ENCODE measurements at regions not wholly inside any gene's neighbourhood (a gene's known extent, or its start where the extent isn't known, plus 50 kb on each side); places are given as distances from the start of the nearest gene placed in this dataset.
A peak's percentile ranks its signal among the peaks of the same experiment; 100 is the strongest.

GRCh38 chr7:42494736-42495135 is 257.7 kb upstream of the GLI3 start:
- ChIA-PET CTCF (no interaction called here), POLR2A (no interaction called here)
- H3K9me3 ChIP-seq (ENCODE audit: control extremely low read depth in 1 of 5, control insufficient read depth in 4 of 5, insufficient read depth in 2 of 5, low read depth in 1 of 5, low read length in 4 of 5): peaks cover 0 to 2% (median 0%) of the 10 kb centered on the region in 5 experiments
- H3K4me1 ChIP-seq (ENCODE audit: control extremely low read depth in 1 of 4, control insufficient read depth in 4 of 4, insufficient read depth in 4 of 4, low read length in 3 of 4): peaks cover 0 to 9% (median 6%) of the 10 kb centered on the region in 4 experiments
- peaks cover 12 to 51% (median 19%) of the 10 kb centered on the region in 5 experiments for H3K27me3 ChIP-seq (replicated peaks in 2 of 5; ENCODE audit: control insufficient read depth in 4 of 5, insufficient read depth in 5 of 5, low read length in 4 of 5)
- no peak overlapping the region for H3K27ac ChIP-seq (ENCODE audit: insufficient read depth in 1 of 2, low read depth in 1 of 2, low read length in 2 of 2, poor library complexity in 1 of 2, severe bottlenecking in 2 of 2)
- H3K36me3 ChIP-seq (ENCODE audit: control insufficient read depth in 4 of 4, insufficient read depth in 4 of 4, low read length in 3 of 4): no peaks in the 10 kb centered on the region
- no peak for DNase-seq
- no peak overlapping the region for H3K4me3 ChIP-seq (ENCODE audit: control insufficient read depth in 1 of 7, extremely low read depth in 1 of 7, insufficient read depth in 4 of 7, low read depth in 2 of 7, low read length in 6 of 7)
- 100% methylated on average over 2 of the region's 6 CpGs for WGBS (ENCODE audit: insufficient coverage)

- 86% methylated on average over 2 of the region's 5 CpGs for WGBS (ENCODE audit: insufficient coverage)
- POLR2A ChIA-PET: no interaction called here
- DNase-seq: no peak
These were observed 257.2 kb upstream of the GLI3 start for GRCh38 chr7:42494199-42494710.

GRCh38 chr7:42493436-42494198 is 256.6 kb upstream of the GLI3 start:
- Histone ChIP-seq H3K9me3 (ENCODE audit: control extremely low read depth in 1 of 5, control insufficient read depth in 4 of 5, insufficient read depth in 2 of 5, low read depth in 1 of 5, low read length in 4 of 5) (peaks cover 0 to 2% (median 0%) of the 10 kb centered on the region in 5 experiments), H3K27ac (ENCODE audit: insufficient read depth in 1 of 2, low read depth in 1 of 2, low read length in 2 of 2, poor library complexity in 1 of 2, severe bottlenecking in 2 of 2) (no peak overlapping the region), H3K27me3 (replicated peaks in 2 of 5; ENCODE audit: control insufficient read depth in 4 of 5, insufficient read depth in 5 of 5, low read length in 4 of 5) (peaks cover 12 to 48% (median 17%) of the 10 kb centered on the region in 5 experiments), H3K4me1 (ENCODE audit: control extremely low read depth in 1 of 4, control insufficient read depth in 4 of 4, insufficient read depth in 4 of 4, low read length in 3 of 4) (peaks cover 0 to 9% (median 6%) of the 10 kb centered on the region in 4 experiments), H3K4me3 (ENCODE audit: control insufficient read depth in 1 of 7, extremely low read depth in 1 of 7, insufficient read depth in 4 of 7, low read depth in 2 of 7, low read length in 6 of 7) (peak overlapping the region in 3 of 7 experiments; percentile 28 to 51 (median 43)), H3K36me3 (ENCODE audit: control insufficient read depth in 4 of 4, insufficient read depth in 4 of 4, low read length in 3 of 4) (no peaks in the 10 kb centered on the region)
- CTCF ChIA-PET: interaction anchor here (1.3 kb wide), 1 partner anchor 12 kb away, joined by 5 read pairs; no protein-coding TSS in a partner anchor
- WGBS (ENCODE audit: insufficient coverage): 1% methylated on average over 27 of the region's 29 CpGs
- peak in 2 of 3 donors; percentile 11 to 26 for DNase-seq
- POLR2A ChIA-PET: no interaction called here

More at GRCh38 chr7:42494199-42494710, 257.2 kb upstream of the GLI3 start:
- peaks cover 0 to 2% (median 0%) of the 10 kb centered on the region in 5 experiments for H3K9me3 ChIP-seq (ENCODE audit: control extremely low read depth in 1 of 5, control insufficient read depth in 4 of 5, insufficient read depth in 2 of 5, low read depth in 1 of 5, low read length in 4 of 5)
- CTCF ChIA-PET: no interaction called here
- no peak overlapping the region for H3K27ac ChIP-seq (ENCODE audit: insufficient read depth in 1 of 2, low read depth in 1 of 2, low read length in 2 of 2, poor library complexity in 1 of 2, severe bottlenecking in 2 of 2)
- peaks cover 0 to 9% (median 6%) of the 10 kb centered on the region in 4 experiments for H3K4me1 ChIP-seq (ENCODE audit: control extremely low read depth in 1 of 4, control insufficient read depth in 4 of 4, insufficient read depth in 4 of 4, low read length in 3 of 4)
- H3K4me3 ChIP-seq (ENCODE audit: control insufficient read depth in 1 of 7, extremely low read depth in 1 of 7, insufficient read depth in 4 of 7, low read depth in 2 of 7, low read length in 6 of 7): peak overlapping the region in 1 of 7 experiments; percentile 43
- H3K27me3 ChIP-seq (replicated peaks in 2 of 5; ENCODE audit: control insufficient read depth in 4 of 5, insufficient read depth in 5 of 5, low read length in 4 of 5): peaks cover 12 to 48% (median 17%) of the 10 kb centered on the region in 5 experiments
- H3K36me3 ChIP-seq (ENCODE audit: control insufficient read depth in 4 of 4, insufficient read depth in 4 of 4, low read length in 3 of 4): no peaks in the 10 kb centered on the region

GRCh38 chr7:42492920-42493319 is 255.9 kb upstream of the GLI3 start:
- Histone ChIP-seq H3K4me3 (ENCODE audit: control insufficient read depth in 1 of 7, extremely low read depth in 1 of 7, insufficient read depth in 4 of 7, low read depth in 2 of 7, low read length in 6 of 7) (no peak overlapping the region), H3K27ac (ENCODE audit: insufficient read depth in 1 of 2, low read depth in 1 of 2, low read length in 2 of 2, poor library complexity in 1 of 2, severe bottlenecking in 2 of 2) (no peak overlapping the region), H3K36me3 (ENCODE audit: control insufficient read depth in 4 of 4, insufficient read depth in 4 of 4, low read length in 3 of 4) (no peaks in the 10 kb centered on the region), H3K9me3 (ENCODE audit: control extremely low read depth in 1 of 5, control insufficient read depth in 4 of 5, insufficient read depth in 2 of 5, low read depth in 1 of 5, low read length in 4 of 5) (peaks cover 0 to 2% (median 0%) of the 10 kb centered on the region in 5 experiments), H3K27me3 (replicated peaks in 2 of 5; ENCODE audit: control insufficient read depth in 4 of 5, insufficient read depth in 5 of 5, low read length in 4 of 5) (peaks cover 12 to 50% (median 17%) of the 10 kb centered on the region in 5 experiments), H3K4me1 (ENCODE audit: control extremely low read depth in 1 of 4, control insufficient read depth in 4 of 4, insufficient read depth in 4 of 4, low read length in 3 of 4) (peaks cover 0 to 9% (median 6%) of the 10 kb centered on the region in 4 experiments)
- peak in 1 of 3 donors; percentile 2 for DNase-seq
- POLR2A ChIA-PET: no interaction called here
- CTCF ChIA-PET: interaction anchor here (1.3 kb wide), 1 partner anchor 12 kb away, joined by 5 read pairs; no protein-coding TSS in a partner anchor
- WGBS (ENCODE audit: insufficient coverage): 54% methylated on average over 3 of the region's 7 CpGs

GRCh38 chr7:42491106-42491505 is 254.1 kb upstream of the GLI3 start:
- Histone ChIP-seq H3K4me1 (ENCODE audit: control extremely low read depth in 1 of 4, control insufficient read depth in 4 of 4, insufficient read depth in 4 of 4, low read length in 3 of 4) (peaks cover 0 to 9% (median 6%) of the 10 kb centered on the region in 4 experiments), H3K27ac (ENCODE audit: insufficient read depth in 1 of 2, low read depth in 1 of 2, low read length in 2 of 2, poor library complexity in 1 of 2, severe bottlenecking in 2 of 2) (no peak overlapping the region), H3K36me3 (ENCODE audit: control insufficient read depth in 4 of 4, insufficient read depth in 4 of 4, low read length in 3 of 4) (no peaks in the 10 kb centered on the region), H3K27me3 (replicated peaks in 2 of 5; ENCODE audit: control insufficient read depth in 4 of 5, insufficient read depth in 5 of 5, low read length in 4 of 5) (peaks cover 12 to 47% (median 17%) of the 10 kb centered on the region in 5 experiments), H3K4me3 (ENCODE audit: control insufficient read depth in 1 of 7, extremely low read depth in 1 of 7, insufficient read depth in 4 of 7, low read depth in 2 of 7, low read length in 6 of 7) (no peak overlapping the region), H3K9me3 (ENCODE audit: control extremely low read depth in 1 of 5, control insufficient read depth in 4 of 5, insufficient read depth in 2 of 5, low read depth in 1 of 5, low read length in 4 of 5) (peaks cover 0 to under 1% (median 0%) of the 10 kb centered on the region in 5 experiments)
- ChIA-PET POLR2A (no interaction called here), CTCF (no interaction called here)
- no peak for DNase-seq
- WGBS (ENCODE audit: insufficient coverage): 84% methylated on average over 3 of the region's 3 CpGs

- peaks cover 0 to 9% (median 6%) of the 10 kb centered on the region in 4 experiments for H3K4me1 ChIP-seq (ENCODE audit: control extremely low read depth in 1 of 4, control insufficient read depth in 4 of 4, insufficient read depth in 4 of 4, low read length in 3 of 4)
- H3K9me3 ChIP-seq (ENCODE audit: control extremely low read depth in 1 of 5, control insufficient read depth in 4 of 5, insufficient read depth in 2 of 5, low read depth in 1 of 5, low read length in 4 of 5): no peaks in the 10 kb centered on the region
- H3K27ac ChIP-seq (ENCODE audit: insufficient read depth in 1 of 2, low read depth in 1 of 2, low read length in 2 of 2, poor library complexity in 1 of 2, severe bottlenecking in 2 of 2): no peak overlapping the region
- no peak for DNase-seq
- no peaks in the 10 kb centered on the region for H3K36me3 ChIP-seq (ENCODE audit: control insufficient read depth in 4 of 4, insufficient read depth in 4 of 4, low read length in 3 of 4)
- H3K4me3 ChIP-seq (ENCODE audit: control insufficient read depth in 1 of 7, extremely low read depth in 1 of 7, insufficient read depth in 4 of 7, low read depth in 2 of 7, low read length in 6 of 7): no peak overlapping the region
- CTCF ChIA-PET: interaction anchor here (0.9 kb wide), 1 partner anchor 548 kb away, joined by 3 read pairs; no protein-coding TSS in a partner anchor
- POLR2A ChIA-PET: no interaction called here
- peaks cover 8 to 34% (median 15%) of the 10 kb centered on the region in 5 experiments for H3K27me3 ChIP-seq (replicated peaks in 2 of 5; ENCODE audit: control insufficient read depth in 4 of 5, insufficient read depth in 5 of 5, low read length in 4 of 5)
These were observed 252.3 kb upstream of the GLI3 start for GRCh38 chr7:42489299-42489698.

- CTCF ChIA-PET: no interaction called here
These were observed 248.3 kb upstream of the GLI3 start for GRCh38 chr7:42485301-42485766.

More at GRCh38 chr7:42485301-42485766, 248.3 kb upstream of the GLI3 start:
- POLR2A ChIA-PET: no interaction called here
- no peak for DNase-seq
- no peaks in the 10 kb centered on the region for H3K9me3 ChIP-seq (ENCODE audit: control extremely low read depth in 1 of 5, control insufficient read depth in 4 of 5, insufficient read depth in 2 of 5, low read depth in 1 of 5, low read length in 4 of 5)
- no peaks in the 10 kb centered on the region for H3K4me1 ChIP-seq (ENCODE audit: control extremely low read depth in 1 of 4, control insufficient read depth in 4 of 4, insufficient read depth in 4 of 4, low read length in 3 of 4)
- H3K27ac ChIP-seq (ENCODE audit: insufficient read depth in 1 of 2, low read depth in 1 of 2, low read length in 2 of 2, poor library complexity in 1 of 2, severe bottlenecking in 2 of 2): no peak overlapping the region
- H3K27me3 ChIP-seq (replicated peaks in 2 of 5; ENCODE audit: control insufficient read depth in 4 of 5, insufficient read depth in 5 of 5, low read length in 4 of 5): peaks cover 0 to 12% (median 4%) of the 10 kb centered on the region in 5 experiments
- no peaks in the 10 kb centered on the region for H3K36me3 ChIP-seq (ENCODE audit: control insufficient read depth in 4 of 4, insufficient read depth in 4 of 4, low read length in 3 of 4)
- H3K4me3 ChIP-seq (ENCODE audit: control insufficient read depth in 1 of 7, extremely low read depth in 1 of 7, insufficient read depth in 4 of 7, low read depth in 2 of 7, low read length in 6 of 7): no peak overlapping the region

Data from common myeloid progenitor, CD34-positive (primary cell).